Osteoblast (primary cell): ENCODE measurements at regions not wholly inside any gene's neighbourhood (a gene's known extent, or its start where the extent isn't known, plus 50 kb on each side); places are given as distances from the start of the nearest gene placed in this dataset.

Experiments used
- DNase-seq: peaks from one replicate; pipeline ENCODE4 v3.0.0; 2011; ENCODE audit warnings: low spot score, mixed read lengths; ENCODE audit not compliant: insufficient read length; ENCODE audit errors: missing footprints
- H2AFZ ChIP-seq: 2 replicates; pipeline ENCODE4 v1.6.0; 2011; ENCODE audit warnings: mild to moderate bottlenecking, low read length
- H3K27ac ChIP-seq: 2 replicates; pipeline ENCODE4 v1.5.1; 2011; ENCODE audit warnings: mild to moderate bottlenecking, low read depth, low read length, moderate library complexity
- H3K27me3 ChIP-seq: 2 replicates; pipeline ENCODE4 v1.6.0; 2012; ENCODE audit warnings: mild to moderate bottlenecking, control low read depth, inconsistent platforms, low read length, moderate library complexity; ENCODE audit not compliant: insufficient read depth
- H3K36me3 ChIP-seq: 2 replicates; pipeline ENCODE4 v1.5.1; 2011; ENCODE audit warnings: mild to moderate bottlenecking, low read length, control low read depth, moderate library complexity; ENCODE audit not compliant: insufficient read depth
- H3K4me1 ChIP-seq: 2 replicates; pipeline ENCODE4 v1.5.1; 2011; ENCODE audit warnings: mild to moderate bottlenecking, low read length, control low read depth, moderate library complexity; ENCODE audit not compliant: insufficient read depth
- H3K4me2 ChIP-seq: 2 replicates; pipeline ENCODE4 v1.6.0; 2011; ENCODE audit warnings: mild to moderate bottlenecking, low read length; ENCODE audit not compliant: insufficient read depth
- H3K4me3 ChIP-seq: fragments of 200-600 bp; sonication (generic); 3 replicates; pipeline ENCODE4 v1.5.1; 2012; ENCODE audit warnings: mild to moderate bottlenecking, low read length, inconsistent platforms; ENCODE audit not compliant: insufficient read depth
- H3K79me2 ChIP-seq: 2 replicates; pipeline ENCODE4 v1.6.0; 2012; ENCODE audit warnings: mild to moderate bottlenecking, low read length, control low read depth, inconsistent platforms; ENCODE audit not compliant: insufficient read depth
- H3K9me3 ChIP-seq: 2 replicates; pipeline ENCODE4 v1.5.1; 2011; ENCODE audit warnings: low read depth, low read length, control low read depth
- H4K20me1 ChIP-seq: 2 replicates; pipeline ENCODE4 v1.6.0; 2012; ENCODE audit warnings: mild to moderate bottlenecking, low read length, control low read depth; ENCODE audit not compliant: insufficient read depth
- TF ChIP-seq, protein P1 (sequence below): IDR thresholded peaks from 2 replicates; pipeline ENCODE4 v1.5.1; 2011; ENCODE audit warnings: mild to moderate bottlenecking, low read depth, low read length, moderate library complexity; ENCODE audit errors: extremely low read depth

DNA sequence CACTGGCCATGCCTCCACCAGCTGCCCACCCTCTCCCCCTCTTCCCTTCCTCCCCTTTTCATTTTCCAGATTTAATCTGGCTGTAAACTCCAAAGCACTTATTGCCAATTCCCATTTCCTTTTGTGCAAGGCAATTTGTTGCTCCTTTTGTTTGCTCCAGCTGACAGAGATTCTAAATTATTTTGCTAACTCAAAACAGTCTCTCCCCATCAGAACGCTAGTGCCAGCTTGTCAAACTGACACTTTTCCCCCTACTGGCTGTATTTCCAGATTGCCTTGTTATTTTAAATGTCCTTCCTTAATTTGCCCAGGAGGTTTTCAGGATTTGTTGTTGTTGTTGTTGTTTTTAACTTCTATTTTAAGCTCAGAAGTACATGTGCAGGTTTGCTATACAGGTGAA is 57.0 kb upstream of the PAK1 start:
- H3K4me1 ChIP-seq: no peaks in the 10 kb centered on the region
- no peak overlapping the region for H2AFZ ChIP-seq
- DNase-seq: no peak
- H4K20me1 ChIP-seq: no peaks in the 10 kb centered on the region
- H3K4me3 ChIP-seq: no peak overlapping the region
- no peak overlapping the region for H3K27ac ChIP-seq
- TF ChIP-seq, protein P1, sequence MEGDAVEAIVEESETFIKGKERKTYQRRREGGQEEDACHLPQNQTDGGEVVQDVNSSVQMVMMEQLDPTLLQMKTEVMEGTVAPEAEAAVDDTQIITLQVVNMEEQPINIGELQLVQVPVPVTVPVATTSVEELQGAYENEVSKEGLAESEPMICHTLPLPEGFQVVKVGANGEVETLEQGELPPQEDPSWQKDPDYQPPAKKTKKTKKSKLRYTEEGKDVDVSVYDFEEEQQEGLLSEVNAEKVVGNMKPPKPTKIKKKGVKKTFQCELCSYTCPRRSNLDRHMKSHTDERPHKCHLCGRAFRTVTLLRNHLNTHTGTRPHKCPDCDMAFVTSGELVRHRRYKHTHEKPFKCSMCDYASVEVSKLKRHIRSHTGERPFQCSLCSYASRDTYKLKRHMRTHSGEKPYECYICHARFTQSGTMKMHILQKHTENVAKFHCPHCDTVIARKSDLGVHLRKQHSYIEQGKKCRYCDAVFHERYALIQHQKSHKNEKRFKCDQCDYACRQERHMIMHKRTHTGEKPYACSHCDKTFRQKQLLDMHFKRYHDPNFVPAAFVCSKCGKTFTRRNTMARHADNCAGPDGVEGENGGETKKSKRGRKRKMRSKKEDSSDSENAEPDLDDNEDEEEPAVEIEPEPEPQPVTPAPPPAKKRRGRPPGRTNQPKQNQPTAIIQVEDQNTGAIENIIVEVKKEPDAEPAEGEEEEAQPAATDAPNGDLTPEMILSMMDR: no peak
- H3K4me2 ChIP-seq: no peak overlapping the region
- no peaks in the 10 kb centered on the region for H3K79me2 ChIP-seq
- no peaks in the 10 kb centered on the region for H3K36me3 ChIP-seq
- no peaks in the 10 kb centered on the region for H3K27me3 ChIP-seq
- no peaks in the 10 kb centered on the region for H3K9me3 ChIP-seq

DNA sequence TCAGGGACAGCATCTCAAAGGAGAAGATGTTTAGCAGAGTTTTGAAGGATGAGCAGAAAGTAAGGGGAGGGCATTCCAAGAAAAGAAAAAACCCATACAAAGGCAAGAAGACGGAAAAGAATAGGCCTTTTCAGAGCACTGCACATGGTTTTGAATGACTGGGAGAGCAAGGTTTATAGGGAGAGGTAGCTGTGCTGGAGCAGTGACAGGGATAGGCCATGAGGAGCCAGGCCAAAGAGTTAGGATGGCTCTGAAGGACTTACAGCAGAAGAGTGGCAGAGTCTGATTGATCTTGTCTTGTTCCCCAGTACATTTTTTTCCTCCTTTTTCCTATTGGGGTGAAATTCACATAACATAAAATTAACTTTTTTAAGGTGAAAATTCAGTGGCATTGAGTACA is 55.8 kb upstream of the PAK1 start:
- Histone ChIP-seq H3K9me3 (no peaks in the 10 kb centered on the region), H3K36me3 (no peaks in the 10 kb centered on the region), H3K4me1 (no peaks in the 10 kb centered on the region), H3K79me2 (no peaks in the 10 kb centered on the region), H4K20me1 (no peaks in the 10 kb centered on the region), H3K4me3 (no peak overlapping the region), H3K27ac (no peak overlapping the region), H3K27me3 (no peaks in the 10 kb centered on the region), H2AFZ (no peak overlapping the region), H3K4me2 (no peak overlapping the region)
- DNase-seq: no peak
- TF ChIP-seq, protein P1: no peak

DNA sequence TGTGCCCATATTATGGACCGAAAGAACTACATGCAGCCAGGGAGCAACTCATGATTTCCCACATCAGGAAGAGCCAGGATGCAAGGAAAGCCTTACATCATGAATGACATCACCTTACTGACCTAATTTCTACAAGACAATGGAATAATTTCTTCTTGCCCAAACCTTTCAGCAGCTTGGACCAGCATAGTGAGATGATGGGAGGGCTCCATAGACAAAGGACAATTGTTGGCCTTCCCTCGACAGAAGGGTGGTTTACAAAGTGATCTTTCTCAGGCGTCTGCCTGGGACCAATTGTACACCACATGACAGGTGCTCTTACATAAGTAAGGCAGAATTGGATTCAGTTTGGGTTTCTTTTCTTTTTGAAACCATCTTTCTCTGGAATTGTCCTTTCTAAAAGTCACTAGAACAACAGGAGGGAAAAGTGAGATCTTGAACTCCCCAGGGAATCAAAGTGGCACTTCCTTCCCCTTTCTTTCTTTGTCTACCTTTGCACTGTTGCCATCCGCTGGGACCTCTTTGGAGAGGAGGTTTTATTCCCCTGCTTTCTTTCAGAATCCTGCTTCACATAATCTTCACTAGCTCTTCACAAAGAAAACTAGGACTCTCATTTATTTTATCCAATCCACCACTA is 51.7 kb upstream of the PAK1 start:
- TF ChIP-seq, protein P1: no peak
- no peak overlapping the region for H3K4me3 ChIP-seq
- H3K36me3 ChIP-seq: no peaks in the 10 kb centered on the region
- no peak for DNase-seq
- no peak overlapping the region for H2AFZ ChIP-seq
- H4K20me1 ChIP-seq: no peaks in the 10 kb centered on the region
- H3K27me3 ChIP-seq: no peaks in the 10 kb centered on the region
- H3K4me2 ChIP-seq: no peak overlapping the region
- H3K27ac ChIP-seq: no peak overlapping the region
- H3K9me3 ChIP-seq: no peaks in the 10 kb centered on the region
- H3K4me1 ChIP-seq: no peaks in the 10 kb centered on the region
- no peaks in the 10 kb centered on the region for H3K79me2 ChIP-seq

DNA sequence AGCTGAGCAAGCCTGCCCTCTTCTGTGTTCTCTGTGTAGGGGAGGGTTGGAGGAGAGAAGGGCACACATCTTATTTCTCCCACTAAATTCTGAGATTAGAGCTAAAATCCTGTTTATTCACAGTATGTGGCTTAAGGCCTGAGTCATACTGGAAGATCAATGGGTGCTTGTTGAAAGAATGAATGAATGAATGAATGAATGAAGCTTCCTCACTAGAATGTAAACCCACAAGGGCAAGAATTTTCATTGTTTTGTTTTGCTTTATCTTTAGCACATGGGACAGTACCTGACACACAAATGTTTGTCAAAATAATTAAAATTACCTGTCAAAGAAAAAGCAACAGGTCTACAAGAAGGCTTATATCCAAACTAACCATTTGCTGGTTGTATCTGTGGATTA is 50.6 kb upstream of the PAK1 start:
- H3K27ac ChIP-seq: no peak overlapping the region
- H3K4me2 ChIP-seq: no peak overlapping the region
- H3K27me3 ChIP-seq: no peaks in the 10 kb centered on the region
- no peak overlapping the region for H2AFZ ChIP-seq
- no peaks in the 10 kb centered on the region for H4K20me1 ChIP-seq
- H3K36me3 ChIP-seq: no peaks in the 10 kb centered on the region
- H3K9me3 ChIP-seq: no peaks in the 10 kb centered on the region
- H3K79me2 ChIP-seq: no peaks in the 10 kb centered on the region
- no peak overlapping the region for H3K4me3 ChIP-seq
- H3K4me1 ChIP-seq: no peaks in the 10 kb centered on the region
- TF ChIP-seq, protein P1: peak; percentile 6
- no peak for DNase-seq
